NCI-H2171 treated with DMSO at 0.1 percent for 48 hours (cell line): ENCODE measurements at regions not wholly inside any gene's neighbourhood (a gene's known extent, or its start where the extent isn't known, plus 50 kb on each side); places are given as distances from the start of the nearest gene placed in this dataset.
"Not testable (repeated sequence)": the region's sequence is repeated elsewhere in the genome, so short reads cannot be mapped to it uniquely, and the experiment has no call there.

Experiments used
- DNase-seq: peaks from one replicate; lab custom pipeline; 2025; lab: John Stamatoyannopoulos, UW

GRCh38 chr22:26927821-26928220 lies 270.4 kb downstream of the MIAT start:
- DNase-seq = no peak

DNA sequence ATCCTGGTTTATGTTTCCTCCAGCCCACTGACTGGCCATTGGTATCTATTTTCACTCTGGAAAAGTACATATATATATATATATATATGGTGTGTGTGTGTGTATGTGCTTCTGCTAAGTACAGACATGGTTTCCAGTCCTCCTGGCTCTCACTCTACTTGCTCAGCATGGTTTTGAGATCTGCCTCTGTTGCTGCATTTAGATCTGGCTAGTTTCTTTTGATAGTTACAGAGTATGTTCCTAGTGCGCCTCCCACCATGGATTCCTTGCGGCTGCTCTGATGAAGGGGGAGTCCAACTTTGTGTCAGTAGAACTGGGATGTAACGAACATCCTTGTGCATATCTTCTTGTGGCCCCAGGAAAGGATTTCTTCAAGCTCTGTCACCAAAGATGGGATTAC lies 274.1 kb downstream of the MIAT start:
- DNase-seq = no peak

DNA sequence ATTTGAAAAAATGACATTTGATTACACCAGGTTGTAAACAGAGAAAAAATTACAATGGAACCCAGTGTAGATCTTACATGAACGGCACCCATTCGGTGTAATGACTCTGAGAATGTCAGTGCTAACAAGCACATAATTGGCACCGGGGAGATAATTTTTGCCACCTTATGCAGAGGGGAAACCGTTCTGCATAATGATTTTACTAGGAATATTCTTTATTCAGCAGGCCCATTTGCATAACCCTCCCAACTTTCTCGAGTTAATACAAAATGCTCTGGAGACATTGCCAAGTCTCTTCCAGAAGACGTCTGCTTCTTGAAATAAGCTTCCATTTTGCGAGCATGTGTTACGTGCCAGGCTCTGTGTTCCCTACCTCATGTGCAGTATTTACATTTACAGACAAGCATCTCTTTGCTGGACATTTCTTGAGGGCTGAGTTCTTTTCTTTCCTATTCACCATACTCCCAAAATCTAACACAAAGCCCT lies 275.8 kb downstream of the MIAT start:
- no peak for DNase-seq

GRCh38 chr22:26937213-26937612 lies 279.8 kb downstream of the MIAT start:
- no peak for DNase-seq

GRCh38 chr22:26939466-26939865 lies 282.1 kb downstream of the MIAT start:
- peak; percentile 75 for DNase-seq

DNA sequence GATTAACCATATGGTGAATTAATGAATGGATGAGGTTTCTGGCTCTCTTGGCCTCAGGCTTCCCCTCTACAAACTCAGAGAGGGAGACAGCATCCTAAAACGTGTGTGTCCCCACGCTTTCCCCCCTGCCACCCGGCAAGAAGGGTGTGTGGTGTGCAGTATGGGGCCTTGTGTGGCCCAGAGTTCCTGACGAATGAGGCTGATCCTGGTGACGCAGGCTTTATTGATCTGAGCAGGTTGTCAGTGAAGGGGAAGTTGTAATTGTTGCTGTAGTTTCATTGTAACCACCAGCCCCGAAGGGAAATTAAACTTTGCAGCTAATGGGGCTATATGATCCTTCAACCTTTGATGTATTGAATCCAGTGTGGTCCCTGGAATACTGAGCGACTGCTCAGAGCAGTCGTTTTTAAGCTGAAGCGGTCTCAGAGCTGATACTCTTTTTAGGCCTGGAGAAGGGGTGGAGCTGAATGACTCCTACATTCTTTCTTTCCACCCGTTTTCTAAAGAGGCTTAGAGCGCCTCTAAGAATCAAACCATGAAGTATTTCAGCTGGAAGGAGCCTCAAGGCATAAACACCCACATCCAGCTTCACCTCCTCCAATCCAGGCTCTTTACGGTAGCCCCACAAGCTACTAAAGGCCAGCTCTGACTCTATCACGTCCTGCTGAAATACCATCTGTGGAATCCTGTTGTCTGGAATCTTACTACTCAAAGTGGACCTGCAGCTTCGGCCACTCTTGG lies 284.7 kb downstream of the MIAT start:
- no peak for DNase-seq

DNA sequence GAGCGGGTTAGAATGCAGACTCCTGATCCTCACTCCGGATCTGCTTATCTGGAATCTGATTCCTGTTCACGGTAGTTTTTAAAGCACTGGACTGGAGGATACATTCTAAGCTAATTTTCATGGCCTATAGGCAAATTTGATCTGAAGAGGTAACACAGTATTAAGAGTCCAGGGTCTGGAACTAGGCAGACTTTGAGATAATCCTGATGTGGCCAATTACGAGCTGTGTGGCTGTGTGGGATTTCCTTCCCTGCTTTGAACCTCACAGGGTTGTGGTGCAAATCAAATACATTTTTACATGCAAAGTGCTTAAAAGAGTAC lies 285.2 kb downstream of the MIAT start:
- no peak for DNase-seq

GRCh38 chr22:26945565-26945964 lies 288.2 kb downstream of the MIAT start:
- no peak for DNase-seq

DNA sequence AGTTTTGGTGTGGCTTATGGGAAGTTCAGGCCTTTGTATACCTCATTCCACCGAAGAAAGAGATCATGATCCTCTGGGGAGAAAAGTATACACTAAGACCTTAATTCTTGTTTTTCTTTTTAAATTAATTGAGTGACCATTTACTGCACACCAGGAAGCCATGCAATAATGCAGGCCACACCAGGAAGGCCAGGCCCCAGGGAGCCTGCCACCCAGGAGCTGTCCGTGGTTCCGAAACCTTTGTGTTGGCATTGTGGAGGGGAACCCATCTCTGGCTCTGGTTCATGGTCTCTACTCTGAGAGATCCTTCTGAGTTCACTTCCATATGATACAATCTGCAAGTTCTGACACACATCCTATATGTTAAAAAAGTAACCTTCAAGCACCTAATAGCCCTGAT lies 291.8 kb downstream of the MIAT start:
- DNase-seq = no peak

GRCh38 chr22:26951139-26951538 lies 293.8 kb downstream of the MIAT start:
- not testable (repeated sequence) for DNase-seq

DNA sequence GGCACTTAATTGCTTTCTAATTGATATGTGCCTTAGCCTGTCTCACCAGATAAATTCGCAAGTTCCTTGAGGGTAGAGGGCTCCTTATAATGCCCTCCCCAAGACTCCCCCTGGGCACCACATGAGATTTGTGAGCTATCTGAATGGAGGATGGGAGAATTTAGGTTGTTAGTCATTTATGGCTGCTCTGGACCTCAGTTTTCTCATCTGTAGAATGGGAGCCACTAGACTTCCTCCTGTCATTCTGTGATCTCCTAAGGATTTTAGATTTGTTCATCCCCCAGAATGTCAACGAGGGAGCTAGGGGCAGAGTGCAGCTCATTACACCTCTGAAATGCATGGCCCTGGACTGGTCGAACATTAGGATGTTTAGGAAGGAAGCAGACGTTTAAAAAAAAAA lies 294.6 kb downstream of the MIAT start:
- DNase-seq = no peak

GRCh38 chr22:26952451-26953011 lies 295.1 kb downstream of the MIAT start:
- DNase-seq = no peak

DNA sequence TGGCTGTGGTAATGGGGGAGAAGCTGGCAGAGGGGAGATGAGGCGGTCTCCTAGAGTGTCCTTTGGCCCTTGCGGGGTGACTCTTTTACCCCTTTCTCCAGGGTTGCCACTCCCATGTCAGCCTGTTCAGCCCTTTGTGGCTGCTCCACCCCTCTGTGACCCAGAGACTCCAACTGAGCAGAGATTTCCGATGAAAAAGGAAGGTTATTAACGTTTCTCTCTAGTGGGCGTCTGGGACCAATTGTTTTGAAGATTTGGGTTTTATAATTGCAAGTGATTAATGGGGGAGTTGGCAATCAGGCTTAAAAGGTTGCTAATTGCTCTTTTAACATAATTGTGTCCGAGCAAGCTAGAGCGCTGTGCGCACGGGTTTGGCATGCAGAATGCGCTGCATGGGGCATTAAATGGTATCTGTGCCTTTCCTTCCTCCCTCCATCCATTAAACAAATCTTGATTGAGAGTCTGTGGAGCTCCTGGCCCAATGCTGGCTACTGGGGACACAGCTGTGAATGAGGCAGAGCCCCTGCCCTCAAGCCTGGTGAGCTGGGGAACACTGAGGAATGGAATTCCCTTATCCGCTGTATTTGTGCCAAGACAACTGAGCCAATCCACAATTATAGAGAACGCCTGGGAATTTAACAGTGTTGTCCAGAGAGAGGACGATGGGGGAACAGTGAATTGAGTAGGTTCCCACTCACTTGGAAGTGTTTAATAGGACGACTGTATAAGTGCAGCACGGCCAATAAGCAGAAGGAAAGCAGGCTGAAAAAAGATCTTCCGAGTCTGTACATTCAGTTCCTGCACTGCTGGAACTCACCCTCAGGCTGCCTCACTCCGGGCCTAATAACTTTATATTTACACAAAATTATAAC lies 295.9 kb downstream of the MIAT start:
- no peak for DNase-seq

DNA sequence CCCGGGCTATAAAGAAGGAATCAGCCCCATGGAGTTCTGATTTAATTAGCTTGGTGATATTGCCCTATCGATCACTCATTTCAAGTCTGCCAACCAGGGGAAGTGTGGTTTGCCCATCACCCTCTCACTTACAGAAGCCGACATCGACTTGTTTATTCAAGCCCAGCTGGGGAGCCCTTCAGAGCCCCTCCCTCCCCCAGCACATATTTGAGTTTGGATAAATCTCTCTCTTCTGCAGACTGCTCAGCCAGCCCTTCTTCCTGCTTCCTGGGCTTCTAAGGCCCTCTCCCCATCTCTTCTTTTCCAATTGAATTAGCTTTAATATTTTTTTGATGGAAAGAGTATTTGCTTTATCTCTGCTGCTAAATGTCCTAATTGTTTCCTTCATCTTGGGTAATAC lies 299.0 kb downstream of the MIAT start:
- peak; percentile 67 for DNase-seq

GRCh38 chr22:26957176-26957575 lies 299.8 kb downstream of the MIAT start:
- DNase-seq = no peak

DNA sequence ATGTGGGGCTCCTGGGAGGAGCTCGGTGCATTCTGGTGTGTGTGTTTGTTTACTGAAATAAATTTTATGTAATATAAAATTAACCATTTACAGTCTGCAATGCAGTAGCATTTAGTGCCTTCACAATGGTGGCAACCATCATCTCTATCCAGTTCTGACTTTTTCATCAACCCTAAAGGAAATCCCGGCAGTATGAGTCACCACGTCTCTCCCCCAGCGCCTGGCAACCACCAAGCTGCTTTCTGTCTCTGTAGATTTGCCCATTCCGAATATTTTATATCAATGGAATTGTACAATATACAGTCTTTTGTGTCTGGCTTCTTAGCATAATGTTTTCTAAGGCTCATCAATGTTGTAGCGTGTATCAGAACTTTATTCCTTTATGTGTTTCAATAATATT lies 300.5 kb downstream of the MIAT start:
- no peak for DNase-seq

- DNase-seq = no peak
Observed at GRCh38 chr22:26958378-26958777, 301.0 kb downstream of the MIAT start.

GRCh38 chr22:26964642-26965041 lies 307.3 kb downstream of the MIAT start:
- no peak for DNase-seq

GRCh38 chr22:26967282-26967681 lies 309.9 kb downstream of the MIAT start:
- DNase-seq = no peak

- no peak for DNase-seq
Observed at GRCh38 chr22:26968859-26969523, 311.6 kb downstream of the MIAT start.

- DNase-seq = peak; percentile 47
Observed at GRCh38 chr22:26970809-26971394, 313.5 kb downstream of the MIAT start.

DNA sequence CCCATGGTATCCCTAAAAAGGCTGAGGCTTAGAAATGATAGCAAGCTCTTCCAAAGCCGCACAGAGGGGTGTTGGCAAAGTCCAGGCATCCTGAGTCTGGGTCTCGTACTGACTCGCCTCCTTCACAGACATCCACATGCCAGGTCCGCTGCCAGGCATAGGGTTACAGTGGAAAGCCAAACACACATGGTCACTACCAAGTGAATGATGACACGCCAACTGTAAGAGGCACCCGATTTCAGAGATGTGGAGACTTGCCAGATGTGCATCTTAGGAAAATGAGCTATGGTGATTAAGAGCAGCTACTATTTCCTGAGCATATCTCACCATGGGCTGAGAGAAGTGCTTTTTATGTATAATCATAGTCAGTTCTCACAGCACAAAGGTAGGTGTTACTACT lies 314.9 kb downstream of the MIAT start:
- peak; percentile 49 for DNase-seq
